Spleen (tissue), 3 donors: ENCODE measurements at regions not wholly inside any gene's neighbourhood (a gene's known extent, or its start where the extent isn't known, plus 50 kb on each side); places are given as distances from the start of the nearest gene placed in this dataset.

Experiments used
- POLR2A ChIP-seq, 3 donors: fragments of 450-650 bp; IDR thresholded peaks; one replicate each; pipeline ENCODE4 v1.5.1; 2017; ENCODE audit warnings: antibody characterized with exemption in 3 of 3, mild to moderate bottlenecking in 1 of 3
- POLR2AphosphoS5 ChIP-seq, 3 donors: sonication (generic); formaldehyde crosslinking; IDR thresholded peaks; one replicate each; pipeline ENCODE4 v1.5.1; 2017; ENCODE audit warnings: antibody characterized with exemption in 3 of 3

DNA sequence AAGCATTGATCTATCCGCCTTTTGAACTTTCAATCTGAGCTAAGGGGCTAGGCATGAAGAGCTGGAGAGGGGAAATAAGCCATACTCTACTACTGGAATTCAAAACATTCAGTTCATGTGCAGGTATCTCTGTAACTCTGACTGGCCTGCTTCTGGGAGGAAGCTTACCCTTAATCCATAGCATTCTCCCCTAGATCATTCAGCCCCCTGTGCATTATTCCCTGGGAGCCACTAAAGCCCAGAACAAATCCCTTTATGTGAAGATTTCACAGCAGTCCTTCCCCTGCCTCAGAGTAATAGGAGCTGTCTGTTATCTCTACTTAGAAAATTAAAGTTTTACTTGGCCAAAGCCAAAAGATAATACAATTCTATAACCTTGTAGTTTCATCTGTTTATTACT, 300.7 kb downstream of the SEC16B start:
- TF ChIP-seq POLR2AphosphoS5 (IDR thresholded peaks at IDR 0.05) = no peak
- no peak for TF ChIP-seq POLR2A (IDR thresholded peaks at IDR 0.05)
